GM21619 (cell line): ENCODE measurements at regions not wholly inside any gene's neighbourhood (a gene's known extent, or its start where the extent isn't known, plus 50 kb on each side); places are given as distances from the start of the nearest gene placed in this dataset.
A peak's percentile ranks its signal among the peaks of the same experiment; 100 is the strongest.

ENCODE experiments used
- ATAC-seq: cut with Tn5 transposase; IDR thresholded peaks from one replicate; pipeline ENCODE4 v1.9.1; 2021; ENCODE audit not compliant: unreplicated experiment

- no peak for ATAC-seq
These were observed 460.0 kb downstream of the FUT8 start for GRCh38 chr14:65872536-65872935.

- ATAC-seq = no peak
These were observed 464.6 kb downstream of the FUT8 start for GRCh38 chr14:65877166-65877565.

- ATAC-seq = no peak
These were observed 465.1 kb downstream of the FUT8 start for GRCh38 chr14:65877624-65878023.

- ATAC-seq = no peak
These were observed 466.1 kb downstream of the FUT8 start for GRCh38 chr14:65878586-65878985.

GRCh38 chr14:65879248-65880009 is 466.9 kb downstream of the FUT8 start:
- ATAC-seq = peak; percentile 64

GRCh38 chr14:65880507-65880906 is 468.0 kb downstream of the FUT8 start:
- ATAC-seq = no peak

GRCh38 chr14:65881642-65882041 is 469.1 kb downstream of the FUT8 start:
- no peak for ATAC-seq

GRCh38 chr14:65888677-65889076 is 476.1 kb downstream of the FUT8 start:
- no peak for ATAC-seq

GRCh38 chr14:65892315-65892714 is 479.8 kb downstream of the FUT8 start:
- ATAC-seq = no peak

- ATAC-seq = no peak
These were observed 487.6 kb downstream of the FUT8 start for GRCh38 chr14:65900164-65900563.

GRCh38 chr14:65901595-65901994 is 489.1 kb downstream of the FUT8 start:
- ATAC-seq = no peak

GRCh38 chr14:65904988-65905387 is 492.5 kb downstream of the FUT8 start:
- ATAC-seq = no peak

GRCh38 chr14:65906344-65906743 is 493.8 kb downstream of the FUT8 start:
- no peak for ATAC-seq

GRCh38 chr14:65906948-65907347 is 494.4 kb downstream of the FUT8 start:
- ATAC-seq = no peak

GRCh38 chr14:65910108-65910786 is 497.7 kb downstream of the FUT8 start:
- ATAC-seq = no peak

GRCh38 chr14:65915125-65915524 is 502.6 kb downstream of the FUT8 start:
- ATAC-seq = no peak

- ATAC-seq = no peak
These were observed 503.5 kb downstream of the FUT8 start for GRCh38 chr14:65916055-65916454.

- no peak for ATAC-seq
These were observed 508.5 kb downstream of the FUT8 start for GRCh38 chr14:65920996-65921395.

GRCh38 chr14:65922142-65922541 is 509.6 kb downstream of the FUT8 start:
- ATAC-seq = no peak

- ATAC-seq = no peak
These were observed 514.0 kb downstream of the FUT8 start for GRCh38 chr14:65926504-65926903.

GRCh38 chr14:65926935-65927700 is 514.6 kb downstream of the FUT8 start:
- ATAC-seq = no peak

GRCh38 chr14:65927931-65928356 is 515.4 kb downstream of the FUT8 start:
- ATAC-seq = no peak
